Smooth muscle cell (in vitro differentiated cells): ENCODE measurements at regions not wholly inside any gene's neighbourhood (a gene's known extent, or its start where the extent isn't known, plus 50 kb on each side); places are given as distances from the start of the nearest gene placed in this dataset.

Experiments
- DNase-seq: peaks from one replicate; lab custom pipeline; 2025; ENCODE audit not compliant: unreplicated experiment; lab: John Stamatoyannopoulos, UW
- H2AFZ ChIP-seq: fragments of 200-600 bp; sonication (generic); 2 replicates; pipeline ENCODE4 v1.6.0; 2016; ENCODE audit warnings: antibody characterized with exemption, low read depth, mild to moderate bottlenecking
- H3F3A ChIP-seq: fragments of 200-600 bp; sonication (generic); 2 replicates; pipeline ENCODE4 v1.6.0; 2017; ENCODE audit warnings: antibody characterized with exemption, low read depth
- H3K27ac ChIP-seq: fragments of 200-600 bp; sonication (generic); 2 replicates; pipeline ENCODE4 v1.5.1; 2016; ENCODE audit warnings: low read depth, mild to moderate bottlenecking
- H3K27me3 ChIP-seq: fragments of 200-600 bp; sonication (generic); 2 replicates; pipeline ENCODE4 v1.6.1; 2016; ENCODE audit warnings: low read depth, mild to moderate bottlenecking
- H3K36me3 ChIP-seq: fragments of 200-600 bp; sonication (generic); 2 replicates; pipeline ENCODE4 v1.5.1; 2016; ENCODE audit warnings: low read depth
- H3K4me1 ChIP-seq: fragments of 200-600 bp; sonication (generic); 2 replicates; pipeline ENCODE4 v1.5.1; 2016; ENCODE audit warnings: low read depth
- H3K4me2 ChIP-seq: fragments of 200-600 bp; sonication (generic); 2 replicates; pipeline ENCODE4 v1.6.0; 2016; ENCODE audit warnings: mild to moderate bottlenecking
- H3K4me3 ChIP-seq: fragments of 200-600 bp; sonication (generic); 2 replicates; pipeline ENCODE4 v1.5.1; 2016; ENCODE audit warnings: mild to moderate bottlenecking
- H3K79me2 ChIP-seq: fragments of 200-600 bp; sonication (generic); 2 replicates; pipeline ENCODE4 v1.6.0; 2016; ENCODE audit warnings: low read depth, mild to moderate bottlenecking
- H3K9ac ChIP-seq: fragments of 200-600 bp; sonication (generic); 2 replicates; pipeline ENCODE4 v1.6.0; 2016; ENCODE audit warnings: low read depth
- H3K9me3 ChIP-seq: fragments of 200-600 bp; sonication (generic); replicated peaks from 2 replicates; pipeline ENCODE4 v1.5.1; 2016; ENCODE audit warnings: low read depth
- H4K20me1 ChIP-seq: fragments of 200-600 bp; sonication (generic); 2 replicates; pipeline ENCODE4 v1.6.0; 2016; ENCODE audit warnings: low read depth
- WGBS: methylation state at CpG from one replicate; pipeline ENCODE4 v1.1.7; 2016; ENCODE audit warnings: low lambda C conversion rate; 5-methylcytosine and 5-hydroxymethylcytosine counted together
- TF ChIP-seq, protein P1 (sequence below): fragments of 200-600 bp; sonication (generic); IDR thresholded peaks from 2 replicates; pipeline ENCODE4 v1.5.1; 2017; ENCODE audit warnings: borderline replicate concordance, mild to moderate bottlenecking, antibody characterized with exemption; ENCODE audit not compliant: insufficient read depth, poor library complexity, severe bottlenecking

DNA sequence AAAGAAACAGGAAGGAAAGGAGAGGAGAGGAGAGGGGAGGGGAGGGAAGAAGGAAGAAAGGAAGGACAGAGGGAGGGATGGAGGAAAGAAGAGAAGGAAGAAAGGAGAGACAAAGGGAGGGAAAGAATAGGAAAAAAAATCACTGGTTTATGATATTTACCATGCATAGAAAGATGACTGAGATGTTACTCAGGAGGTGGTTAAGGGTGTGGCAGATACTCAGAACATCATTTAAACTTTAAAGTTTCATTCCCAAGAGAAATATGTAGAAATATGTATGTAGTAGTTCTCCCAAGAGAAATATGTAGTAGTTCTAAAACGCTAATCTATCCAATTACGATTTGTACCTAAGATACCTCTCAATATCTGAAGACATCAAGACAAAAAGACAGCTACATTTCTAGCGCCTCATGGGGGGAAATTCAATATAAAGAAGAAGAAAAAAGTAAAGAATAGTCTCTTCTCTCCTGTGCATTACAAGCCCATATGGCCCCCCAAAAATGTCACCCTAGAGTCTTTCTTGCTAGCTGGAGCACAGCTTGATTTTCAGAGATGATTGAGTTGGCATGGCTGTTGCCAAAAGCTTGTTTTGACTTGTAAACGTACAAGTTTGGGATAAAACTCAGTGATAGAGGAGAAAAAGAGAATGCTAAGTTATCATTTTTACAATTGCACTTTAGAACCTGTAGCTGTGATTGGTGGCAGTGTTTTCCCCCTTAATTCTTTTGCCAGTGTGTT, 539.2 kb downstream of the CDH26 start:
- Histone ChIP-seq H3K4me2 (no peak overlapping the region), H3K4me1 (no peaks in the 10 kb centered on the region), H3K79me2 (no peaks in the 10 kb centered on the region), H2AFZ (no peak overlapping the region), H3K27ac (no peak overlapping the region), H3K36me3 (no peaks in the 10 kb centered on the region), H3K27me3 (no peaks in the 10 kb centered on the region), H3K9me3 (no peaks in the 10 kb centered on the region), H3F3A (no peaks in the 10 kb centered on the region), H4K20me1 (no peaks in the 10 kb centered on the region), H3K9ac (no peak overlapping the region), H3K4me3 (no peak overlapping the region)
- DNase-seq = no peak
- WGBS = 87% methylated on average over 4 of the region's 4 CpGs
- TF ChIP-seq, protein P1, sequence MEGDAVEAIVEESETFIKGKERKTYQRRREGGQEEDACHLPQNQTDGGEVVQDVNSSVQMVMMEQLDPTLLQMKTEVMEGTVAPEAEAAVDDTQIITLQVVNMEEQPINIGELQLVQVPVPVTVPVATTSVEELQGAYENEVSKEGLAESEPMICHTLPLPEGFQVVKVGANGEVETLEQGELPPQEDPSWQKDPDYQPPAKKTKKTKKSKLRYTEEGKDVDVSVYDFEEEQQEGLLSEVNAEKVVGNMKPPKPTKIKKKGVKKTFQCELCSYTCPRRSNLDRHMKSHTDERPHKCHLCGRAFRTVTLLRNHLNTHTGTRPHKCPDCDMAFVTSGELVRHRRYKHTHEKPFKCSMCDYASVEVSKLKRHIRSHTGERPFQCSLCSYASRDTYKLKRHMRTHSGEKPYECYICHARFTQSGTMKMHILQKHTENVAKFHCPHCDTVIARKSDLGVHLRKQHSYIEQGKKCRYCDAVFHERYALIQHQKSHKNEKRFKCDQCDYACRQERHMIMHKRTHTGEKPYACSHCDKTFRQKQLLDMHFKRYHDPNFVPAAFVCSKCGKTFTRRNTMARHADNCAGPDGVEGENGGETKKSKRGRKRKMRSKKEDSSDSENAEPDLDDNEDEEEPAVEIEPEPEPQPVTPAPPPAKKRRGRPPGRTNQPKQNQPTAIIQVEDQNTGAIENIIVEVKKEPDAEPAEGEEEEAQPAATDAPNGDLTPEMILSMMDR = no peak

DNA sequence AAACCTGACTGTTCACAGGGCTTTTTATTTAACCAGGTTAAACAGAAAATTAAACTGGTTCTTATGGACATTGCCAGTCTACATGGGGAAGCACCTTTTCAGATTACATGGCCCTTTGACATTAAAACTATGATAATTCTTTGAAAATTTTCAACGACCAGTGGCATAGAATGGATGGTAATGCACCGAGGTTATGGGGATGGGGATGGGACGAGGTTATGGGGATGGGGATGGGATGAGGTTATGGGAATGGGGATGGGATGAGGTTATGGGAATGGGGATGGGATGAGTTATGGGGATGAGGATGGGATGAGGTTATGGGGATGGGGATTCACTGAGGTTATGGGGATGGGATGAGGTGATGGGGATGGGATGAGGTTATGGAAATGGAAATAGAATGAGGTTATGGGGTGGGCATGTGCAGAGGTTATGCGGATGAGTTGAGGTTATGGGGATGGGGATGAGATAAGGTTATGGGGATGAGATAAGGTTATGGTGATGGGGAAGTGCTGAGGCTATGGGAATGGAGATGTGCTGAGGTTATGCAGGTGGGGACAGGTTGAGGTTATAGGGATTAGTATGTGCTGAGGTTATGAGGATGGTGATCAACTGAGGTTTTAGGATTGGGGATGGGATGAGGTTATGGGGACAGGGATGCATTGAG, 541.9 kb downstream of the CDH26 start:
- no peak for DNase-seq
- no peaks in the 10 kb centered on the region for H3K36me3 ChIP-seq
- no peak overlapping the region for H3K4me2 ChIP-seq
- H3K9me3 ChIP-seq = no peaks in the 10 kb centered on the region
- H3F3A ChIP-seq = no peaks in the 10 kb centered on the region
- WGBS = 90% methylated on average over 4 of the region's 4 CpGs
- no peak overlapping the region for H3K4me3 ChIP-seq
- H3K27me3 ChIP-seq = no peaks in the 10 kb centered on the region
- no peak overlapping the region for H3K27ac ChIP-seq
- H3K9ac ChIP-seq = no peak overlapping the region
- no peaks in the 10 kb centered on the region for H4K20me1 ChIP-seq
- no peaks in the 10 kb centered on the region for H3K79me2 ChIP-seq
- TF ChIP-seq, protein P1 = no peak
- no peak overlapping the region for H2AFZ ChIP-seq
- H3K4me1 ChIP-seq = peaks cover 6% of the 10 kb centered on the region

DNA sequence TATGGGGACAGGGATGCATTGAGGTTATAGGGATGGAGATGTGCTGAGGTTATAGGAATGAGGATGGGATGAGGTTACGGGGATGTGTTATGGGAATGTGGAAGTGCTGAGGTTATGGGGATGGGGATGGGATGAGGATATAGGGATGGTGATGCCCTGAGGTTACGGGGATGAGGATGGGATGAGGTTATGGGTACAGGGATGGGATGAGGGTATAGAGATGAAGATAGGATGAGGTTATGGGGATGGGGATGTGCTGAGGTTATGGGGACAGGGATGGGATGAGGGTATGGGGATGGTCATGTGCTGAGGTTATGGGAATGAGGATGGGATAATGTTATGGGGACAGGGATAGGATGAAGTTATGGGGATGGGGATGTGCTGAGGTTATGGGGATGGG, 542.8 kb downstream of the CDH26 start:
- TF ChIP-seq, protein P1 = no peak
- peaks cover 6% of the 10 kb centered on the region for H3K4me1 ChIP-seq
- H2AFZ ChIP-seq = no peak overlapping the region
- H3K9me3 ChIP-seq = no peaks in the 10 kb centered on the region
- H3K36me3 ChIP-seq = no peaks in the 10 kb centered on the region
- no peaks in the 10 kb centered on the region for H3K79me2 ChIP-seq
- H3K27ac ChIP-seq = no peak overlapping the region
- 94% methylated on average over 2 of the region's 2 CpGs for WGBS
- no peak overlapping the region for H3K9ac ChIP-seq
- H3F3A ChIP-seq = no peaks in the 10 kb centered on the region
- H3K4me2 ChIP-seq = no peak overlapping the region
- no peaks in the 10 kb centered on the region for H3K27me3 ChIP-seq
- DNase-seq = no peak
- no peak overlapping the region for H3K4me3 ChIP-seq
- H4K20me1 ChIP-seq = no peaks in the 10 kb centered on the region
